ENCODE measurements at regions not wholly inside any gene's neighbourhood (a gene's known extent, or its start where the extent isn't known, plus 50 kb on each side); places are given as distances from the start of the nearest gene placed in this dataset.

DNA sequence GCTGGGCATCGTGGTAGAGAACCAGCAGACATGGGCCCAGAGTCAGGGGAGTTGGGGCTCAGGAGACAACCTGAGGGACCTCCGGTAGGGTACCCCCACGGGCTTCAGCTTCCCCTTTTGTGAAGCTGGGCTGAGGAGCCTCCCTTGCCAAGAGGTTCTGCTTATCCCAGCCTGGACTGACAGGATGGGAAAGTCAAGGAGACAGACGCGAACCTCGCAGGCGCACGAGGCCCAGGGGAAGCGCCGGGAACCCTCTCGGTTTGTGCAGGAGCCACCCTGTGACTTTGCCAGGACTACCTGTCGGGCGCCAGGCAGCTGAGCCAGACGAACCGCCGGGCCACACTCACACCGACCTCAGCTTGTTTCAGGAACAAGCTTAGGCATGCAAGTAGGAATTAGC is 566.1 kb downstream of the BRD1 start:
- no peaks in the 10 kb centered on the region for H3K79me2 ChIP-seq (ENCODE audit: insufficient read depth, low read length)
- H3K9me3 ChIP-seq (ENCODE audit: insufficient read depth, low read depth, low read length) = peaks cover 5% of the 10 kb centered on the region; the same call in 1 of the 2 replicates
- no peaks in the 10 kb centered on the region for H3K27me3 ChIP-seq (ENCODE audit: insufficient read depth, low read length, poor library complexity, severe bottlenecking)
- no peaks in the 10 kb centered on the region for H3K36me3 ChIP-seq (ENCODE audit: insufficient read depth, low read length)
- no peaks in the 10 kb centered on the region for H3F3A ChIP-seq (ENCODE audit: low read depth)
- no peak overlapping the region for H2AFZ ChIP-seq (ENCODE audit: low read length)
- no peak overlapping the region for H3K4me2 ChIP-seq (ENCODE audit: low read depth, low read length, poor library complexity, severe bottlenecking)
- no peak for TF ChIP-seq EZH2phosphoT487 (IDR thresholded peaks at IDR 0.05; ENCODE audit: borderline replicate concordance)
- H4K20me1 ChIP-seq (ENCODE audit: insufficient read depth, low read length, poor library complexity, severe bottlenecking) = no peaks in the 10 kb centered on the region
- no peaks in the 10 kb centered on the region for H3K4me1 ChIP-seq (ENCODE audit: insufficient read depth, low read length, poor library complexity, severe bottlenecking)
- H3K9me2 ChIP-seq (replicated peaks; ENCODE audit: low read depth, low read length) = no peaks in the 10 kb centered on the region
- no peak overlapping the region for H3K4me3 ChIP-seq (ENCODE audit: low read length, poor library complexity, severe bottlenecking)
- no peak overlapping the region for H3K9ac ChIP-seq (ENCODE audit: low read depth, low read length, poor library complexity, severe bottlenecking)

DNA sequence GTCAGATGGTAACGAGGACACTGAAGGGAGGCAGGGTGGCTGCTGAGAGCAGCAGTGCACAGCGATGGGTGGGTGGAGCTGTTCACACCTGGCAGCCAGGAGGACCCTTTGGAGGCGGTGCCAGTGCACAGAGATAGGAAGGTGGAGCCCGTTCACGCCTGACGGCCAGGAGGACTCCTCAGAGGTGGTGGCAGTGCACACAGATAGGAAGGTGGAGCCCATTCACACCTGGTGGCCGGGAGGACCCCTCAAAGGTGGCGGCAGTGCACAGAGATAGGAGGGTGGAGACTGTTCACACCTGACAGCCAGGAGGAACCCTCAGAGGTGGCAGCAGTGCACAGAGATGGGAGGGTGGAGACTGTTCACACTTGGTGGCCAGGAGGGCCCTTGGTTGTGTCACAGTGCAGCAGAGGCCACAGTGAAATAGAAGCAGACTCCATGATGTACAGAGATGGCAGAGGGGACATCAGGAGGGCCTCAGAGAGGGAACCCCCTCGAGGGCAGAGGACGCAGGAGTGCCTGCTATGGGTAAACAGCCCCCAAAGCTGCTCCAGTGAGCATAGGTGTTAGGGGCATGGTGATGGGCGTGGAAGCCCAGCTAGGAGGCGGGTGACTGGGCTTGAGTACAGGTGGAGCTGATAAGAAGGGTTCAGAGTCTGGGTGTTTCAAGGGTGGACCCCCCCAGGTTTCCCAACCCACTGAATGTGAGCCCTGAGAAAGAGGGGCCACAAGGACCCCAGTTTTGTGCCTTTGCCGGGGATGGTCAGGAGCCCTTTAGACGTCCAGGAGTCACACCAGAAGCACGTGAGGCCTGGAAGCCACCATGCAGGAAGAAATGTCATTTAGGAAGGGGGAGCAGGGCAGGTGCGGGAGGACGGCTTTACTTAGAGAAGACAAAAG is 566.7 kb downstream of the BRD1 start:
- Histone ChIP-seq H4K20me1 (ENCODE audit: insufficient read depth, low read length, poor library complexity, severe bottlenecking) (no peaks in the 10 kb centered on the region), H3F3A (ENCODE audit: low read depth) (no peaks in the 10 kb centered on the region), H3K9me3 (ENCODE audit: insufficient read depth, low read depth, low read length) (peaks cover 7% of the 10 kb centered on the region; the same call in 1 of the 2 replicates), H3K27me3 (ENCODE audit: insufficient read depth, low read length, poor library complexity, severe bottlenecking) (no peaks in the 10 kb centered on the region), H3K9ac (ENCODE audit: low read depth, low read length, poor library complexity, severe bottlenecking) (no peak overlapping the region), H2AFZ (ENCODE audit: low read length) (no peak overlapping the region), H3K4me1 (ENCODE audit: insufficient read depth, low read length, poor library complexity, severe bottlenecking) (no peaks in the 10 kb centered on the region), H3K79me2 (ENCODE audit: insufficient read depth, low read length) (no peaks in the 10 kb centered on the region), H3K9me2 (replicated peaks; ENCODE audit: low read depth, low read length) (no peaks in the 10 kb centered on the region), H3K36me3 (ENCODE audit: insufficient read depth, low read length) (no peaks in the 10 kb centered on the region), H3K4me3 (ENCODE audit: low read length, poor library complexity, severe bottlenecking) (no peak overlapping the region), H3K4me2 (ENCODE audit: low read depth, low read length, poor library complexity, severe bottlenecking) (no peak overlapping the region)
- TF ChIP-seq, protein P1, sequence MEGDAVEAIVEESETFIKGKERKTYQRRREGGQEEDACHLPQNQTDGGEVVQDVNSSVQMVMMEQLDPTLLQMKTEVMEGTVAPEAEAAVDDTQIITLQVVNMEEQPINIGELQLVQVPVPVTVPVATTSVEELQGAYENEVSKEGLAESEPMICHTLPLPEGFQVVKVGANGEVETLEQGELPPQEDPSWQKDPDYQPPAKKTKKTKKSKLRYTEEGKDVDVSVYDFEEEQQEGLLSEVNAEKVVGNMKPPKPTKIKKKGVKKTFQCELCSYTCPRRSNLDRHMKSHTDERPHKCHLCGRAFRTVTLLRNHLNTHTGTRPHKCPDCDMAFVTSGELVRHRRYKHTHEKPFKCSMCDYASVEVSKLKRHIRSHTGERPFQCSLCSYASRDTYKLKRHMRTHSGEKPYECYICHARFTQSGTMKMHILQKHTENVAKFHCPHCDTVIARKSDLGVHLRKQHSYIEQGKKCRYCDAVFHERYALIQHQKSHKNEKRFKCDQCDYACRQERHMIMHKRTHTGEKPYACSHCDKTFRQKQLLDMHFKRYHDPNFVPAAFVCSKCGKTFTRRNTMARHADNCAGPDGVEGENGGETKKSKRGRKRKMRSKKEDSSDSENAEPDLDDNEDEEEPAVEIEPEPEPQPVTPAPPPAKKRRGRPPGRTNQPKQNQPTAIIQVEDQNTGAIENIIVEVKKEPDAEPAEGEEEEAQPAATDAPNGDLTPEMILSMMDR (conservative IDR thresholded peaks at IDR 0.05; ENCODE audit: low read length) = no peak
- TF ChIP-seq EZH2phosphoT487 (IDR thresholded peaks at IDR 0.05; ENCODE audit: borderline replicate concordance) = no peak

DNA sequence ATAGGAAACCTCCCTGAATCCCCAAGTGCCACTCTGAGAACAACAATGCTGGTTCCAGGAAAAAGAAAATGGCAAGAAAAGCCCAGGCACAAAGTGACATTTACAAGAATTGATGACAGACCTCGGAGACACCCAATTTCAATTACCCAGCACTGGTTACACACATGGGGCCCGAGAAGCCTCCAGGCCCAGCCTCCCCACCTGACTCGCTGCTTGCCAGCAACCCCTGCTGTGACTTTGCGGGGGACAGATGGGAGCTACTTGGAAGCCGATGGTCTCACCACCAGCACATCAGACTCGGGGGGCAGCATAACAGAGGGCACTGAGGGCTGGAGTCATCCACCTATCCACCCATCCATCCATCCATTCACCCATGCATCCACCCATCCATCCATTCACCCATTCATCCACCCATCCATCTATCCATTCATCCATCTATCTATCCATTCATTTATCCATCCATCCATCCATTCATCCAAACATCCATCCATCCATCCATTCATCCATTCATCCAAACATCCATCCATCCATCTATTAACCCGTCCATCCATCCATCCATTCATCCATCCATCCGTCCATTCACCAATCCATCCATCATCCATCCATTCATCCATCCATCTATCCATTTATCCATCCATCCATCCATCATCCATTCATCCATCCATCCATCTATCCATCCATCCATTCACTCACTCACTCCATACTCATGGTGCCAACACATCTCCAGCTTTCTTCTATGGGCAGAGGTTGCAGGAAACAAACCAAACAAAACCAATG is 567.6 kb downstream of the BRD1 start:
- no peaks in the 10 kb centered on the region for H3F3A ChIP-seq (ENCODE audit: low read depth)
- H2AFZ ChIP-seq (ENCODE audit: low read length) = no peak overlapping the region
- no peaks in the 10 kb centered on the region for H3K9me2 ChIP-seq (replicated peaks; ENCODE audit: low read depth, low read length)
- H3K27me3 ChIP-seq (ENCODE audit: insufficient read depth, low read length, poor library complexity, severe bottlenecking) = no peaks in the 10 kb centered on the region
- no peaks in the 10 kb centered on the region for H4K20me1 ChIP-seq (ENCODE audit: insufficient read depth, low read length, poor library complexity, severe bottlenecking)
- no peak overlapping the region for H3K9ac ChIP-seq (ENCODE audit: low read depth, low read length, poor library complexity, severe bottlenecking)
- H3K9me3 ChIP-seq (ENCODE audit: insufficient read depth, low read depth, low read length) = peaks cover 8% of the 10 kb centered on the region; the same call in 1 of the 2 replicates
- no peaks in the 10 kb centered on the region for H3K79me2 ChIP-seq (ENCODE audit: insufficient read depth, low read length)
- no peaks in the 10 kb centered on the region for H3K36me3 ChIP-seq (ENCODE audit: insufficient read depth, low read length)
- no peak overlapping the region for H3K4me3 ChIP-seq (ENCODE audit: low read length, poor library complexity, severe bottlenecking)
- H3K4me1 ChIP-seq (ENCODE audit: insufficient read depth, low read length, poor library complexity, severe bottlenecking) = no peaks in the 10 kb centered on the region
- no peak overlapping the region for H3K4me2 ChIP-seq (ENCODE audit: low read depth, low read length, poor library complexity, severe bottlenecking)
- TF ChIP-seq EZH2phosphoT487 (IDR thresholded peaks at IDR 0.05; ENCODE audit: borderline replicate concordance) = no peak
- TF ChIP-seq, protein P1 (conservative IDR thresholded peaks at IDR 0.05; ENCODE audit: low read length) = no peak
